ENCODE measurements at regions not wholly inside any gene's neighbourhood (a gene's known extent, or its start where the extent isn't known, plus 50 kb on each side); places are given as distances from the start of the nearest gene placed in this dataset.

- no peak for TF ChIP-seq BACH1 (IDR thresholded peaks at IDR 0.05; ENCODE audit: borderline replicate concordance)
- TF ChIP-seq ATF7 (IDR thresholded peaks at IDR 0.05; ENCODE audit: low read depth) = no peak
- TF ChIP-seq MAX (IDR thresholded peaks at IDR 0.05; ENCODE audit: low read depth, low read length) = no peak
- TF ChIP-seq, protein P1, sequence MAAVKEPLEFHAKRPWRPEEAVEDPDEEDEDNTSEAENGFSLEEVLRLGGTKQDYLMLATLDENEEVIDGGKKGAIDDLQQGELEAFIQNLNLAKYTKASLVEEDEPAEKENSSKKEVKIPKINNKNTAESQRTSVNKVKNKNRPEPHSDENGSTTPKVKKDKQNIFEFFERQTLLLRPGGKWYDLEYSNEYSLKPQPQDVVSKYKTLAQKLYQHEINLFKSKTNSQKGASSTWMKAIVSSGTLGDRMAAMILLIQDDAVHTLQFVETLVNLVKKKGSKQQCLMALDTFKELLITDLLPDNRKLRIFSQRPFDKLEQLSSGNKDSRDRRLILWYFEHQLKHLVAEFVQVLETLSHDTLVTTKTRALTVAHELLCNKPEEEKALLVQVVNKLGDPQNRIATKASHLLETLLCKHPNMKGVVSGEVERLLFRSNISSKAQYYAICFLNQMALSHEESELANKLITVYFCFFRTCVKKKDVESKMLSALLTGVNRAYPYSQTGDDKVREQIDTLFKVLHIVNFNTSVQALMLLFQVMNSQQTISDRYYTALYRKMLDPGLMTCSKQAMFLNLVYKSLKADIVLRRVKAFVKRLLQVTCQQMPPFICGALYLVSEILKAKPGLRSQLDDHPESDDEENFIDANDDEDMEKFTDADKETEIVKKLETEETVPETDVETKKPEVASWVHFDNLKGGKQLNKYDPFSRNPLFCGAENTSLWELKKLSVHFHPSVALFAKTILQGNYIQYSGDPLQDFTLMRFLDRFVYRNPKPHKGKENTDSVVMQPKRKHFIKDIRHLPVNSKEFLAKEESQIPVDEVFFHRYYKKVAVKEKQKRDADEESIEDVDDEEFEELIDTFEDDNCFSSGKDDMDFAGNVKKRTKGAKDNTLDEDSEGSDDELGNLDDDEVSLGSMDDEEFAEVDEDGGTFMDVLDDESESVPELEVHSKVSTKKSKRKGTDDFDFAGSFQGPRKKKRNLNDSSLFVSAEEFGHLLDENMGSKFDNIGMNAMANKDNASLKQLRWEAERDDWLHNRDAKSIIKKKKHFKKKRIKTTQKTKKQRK (IDR thresholded peaks at IDR 0.05; ENCODE audit: low read depth, low read length) = no peak
- TF ChIP-seq BMI1 (IDR thresholded peaks at IDR 0.05; ENCODE audit: borderline replicate concordance) = no peak
- TF ChIP-seq NFYA (IDR thresholded peaks at IDR 0.05; ENCODE audit: borderline replicate concordance, low read depth, low read length) = no peak
- TF ChIP-seq EED (IDR thresholded peaks at IDR 0.05; ENCODE audit: low read depth) = no peak
- no peak for TF ChIP-seq JUND (IDR thresholded peaks at IDR 0.05; ENCODE audit: low read depth, low read length)
Observed at GRCh38 chr9:134214766-134215419, 50.5 kb upstream of the RNU6ATAC start (continued).

- no peak for FAIRE-seq
- Histone ChIP-seq H3K4me1 (ENCODE audit: control insufficient read depth, insufficient read depth, low read length) (no peaks in the 10 kb centered on the region), H3K9ac (ENCODE audit: control insufficient read depth, insufficient read depth, low read length) (no peak overlapping the region), H3K79me2 (ENCODE audit: control insufficient read depth, insufficient read depth, low read length) (no peaks in the 10 kb centered on the region), H3K4me3 (no peak overlapping the region), H4K20me1 (ENCODE audit: control insufficient read depth, insufficient read depth) (no peaks in the 10 kb centered on the region), H3K27me3 (replicated peaks in 1 of 2; ENCODE audit: control insufficient read depth in 2 of 2, insufficient read depth in 2 of 2, low read length in 1 of 2) (no peaks in the 10 kb centered on the region; a peak in 1 of 4 replicates), H2AFZ (ENCODE audit: control insufficient read depth, low read depth, low read length) (no peak overlapping the region), H3K4me2 (ENCODE audit: control insufficient read depth, insufficient read depth) (no peak overlapping the region), H3K36me3 (ENCODE audit: control insufficient read depth in 2 of 2, insufficient read depth in 2 of 2, low read length in 1 of 2) (no peaks in the 10 kb centered on the region), H3K27ac (ENCODE audit: control insufficient read depth, insufficient read depth) (no peak overlapping the region), H3K9me3 (replicated peaks; ENCODE audit: control insufficient read depth, insufficient read depth, low read length) (peaks cover 1% of the 10 kb centered on the region; the same call in 1 of the 3 replicates)
- no TSS peak for BruUV-seq (replicated peaks)
- ATAC-seq = no peak
- ChIA-PET SMC1A (ENCODE audit: uncharacterized antibody, unreplicated experiment) (interaction anchor here (0.7 kb wide), 1 partner anchor 45 kb away, joined by 3 read pairs; no protein-coding TSS in a partner anchor), CTCF (interaction anchor here (0.8 kb wide), 1 partner anchor 44 kb away, joined by 3 read pairs; no protein-coding TSS in a partner anchor), RAD21 (ENCODE audit: unreplicated experiment) (no interaction called here), POLR2A (no interaction called here)
- in situ Hi-C loops (cut with MboI) (no loop called here), intact Hi-C loops (cut with micrococcal nuclease; ENCODE audit: unreplicated experiment) (no loop called here)
- DNase-seq (ENCODE audit: low read depth, low spot score) = no peak
- WGBS (ENCODE audit: insufficient coverage, insufficient replicate concordance, low lambda C conversion rate, missing lambda C conversion rate) = 38% methylated on average over 7 of the region's 7 CpGs
- TF ChIP-seq, protein P2, sequence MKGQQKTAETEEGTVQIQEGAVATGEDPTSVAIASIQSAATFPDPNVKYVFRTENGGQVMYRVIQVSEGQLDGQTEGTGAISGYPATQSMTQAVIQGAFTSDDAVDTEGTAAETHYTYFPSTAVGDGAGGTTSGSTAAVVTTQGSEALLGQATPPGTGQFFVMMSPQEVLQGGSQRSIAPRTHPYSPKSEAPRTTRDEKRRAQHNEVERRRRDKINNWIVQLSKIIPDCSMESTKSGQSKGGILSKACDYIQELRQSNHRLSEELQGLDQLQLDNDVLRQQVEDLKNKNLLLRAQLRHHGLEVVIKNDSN (IDR thresholded peaks at IDR 0.05; ENCODE audit: borderline replicate concordance, extremely low read length, insufficient read depth, low read depth, low read length) = no peak
- TF ChIP-seq IRF4 (IDR thresholded peaks at IDR 0.05; ENCODE audit: low read depth, low read length) = no peak
- TF ChIP-seq SIX5 (IDR thresholded peaks at IDR 0.05; ENCODE audit: low read depth, low read length, severe bottlenecking) = no peak
- TF ChIP-seq MYC (IDR thresholded peaks at IDR 0.05; ENCODE audit: insufficient read depth, insufficient read length, insufficient replicate concordance, low read length, severe bottlenecking) = no peak
- TF ChIP-seq ELK1 (IDR thresholded peaks at IDR 0.05; ENCODE audit: low read depth, low read length) = no peak
- TF ChIP-seq TARDBP (IDR thresholded peaks at IDR 0.05; ENCODE audit: borderline replicate concordance) = no peak
- TF ChIP-seq, protein P3, sequence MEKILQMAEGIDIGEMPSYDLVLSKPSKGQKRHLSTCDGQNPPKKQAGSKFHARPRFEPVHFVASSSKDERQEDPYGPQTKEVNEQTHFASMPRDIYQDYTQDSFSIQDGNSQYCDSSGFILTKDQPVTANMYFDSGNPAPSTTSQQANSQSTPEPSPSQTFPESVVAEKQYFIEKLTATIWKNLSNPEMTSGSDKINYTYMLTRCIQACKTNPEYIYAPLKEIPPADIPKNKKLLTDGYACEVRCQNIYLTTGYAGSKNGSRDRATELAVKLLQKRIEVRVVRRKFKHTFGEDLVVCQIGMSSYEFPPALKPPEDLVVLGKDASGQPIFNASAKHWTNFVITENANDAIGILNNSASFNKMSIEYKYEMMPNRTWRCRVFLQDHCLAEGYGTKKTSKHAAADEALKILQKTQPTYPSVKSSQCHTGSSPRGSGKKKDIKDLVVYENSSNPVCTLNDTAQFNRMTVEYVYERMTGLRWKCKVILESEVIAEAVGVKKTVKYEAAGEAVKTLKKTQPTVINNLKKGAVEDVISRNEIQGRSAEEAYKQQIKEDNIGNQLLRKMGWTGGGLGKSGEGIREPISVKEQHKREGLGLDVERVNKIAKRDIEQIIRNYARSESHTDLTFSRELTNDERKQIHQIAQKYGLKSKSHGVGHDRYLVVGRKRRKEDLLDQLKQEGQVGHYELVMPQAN (conservative IDR thresholded peaks at IDR 0.05) = no peak
- no peak for TF ChIP-seq CBX3 (IDR thresholded peaks at IDR 0.05; ENCODE audit: borderline replicate concordance, low read depth)
Observed at GRCh38 chr9:134215420-134215698, 51.0 kb upstream of the RNU6ATAC start.

Measured in GM12878 (cell line).